NCI-H69 (cell line): ENCODE measurements at regions not wholly inside any gene's neighbourhood (a gene's known extent, or its start where the extent isn't known, plus 50 kb on each side); places are given as distances from the start of the nearest gene placed in this dataset.

ENCODE experiments used
- DNase-seq: peaks from one replicate; lab custom pipeline; 2025; lab: John Stamatoyannopoulos, UW

- no peak for DNase-seq
These were observed 915.7 kb upstream of the PCDH9 start for GRCh38 chr13:68145852-68146251.

- no peak for DNase-seq
These were observed 898.3 kb upstream of the PCDH9 start for GRCh38 chr13:68128297-68128915.

GRCh38 chr13:68125087-68125480 is 894.9 kb upstream of the PCDH9 start:
- DNase-seq: no peak

- no peak for DNase-seq
These were observed 894.4 kb upstream of the PCDH9 start for GRCh38 chr13:68124437-68125086.

- no peak for DNase-seq
These were observed 880.1 kb upstream of the PCDH9 start for GRCh38 chr13:68110178-68110768.

- DNase-seq: no peak
These were observed 877.5 kb upstream of the PCDH9 start for GRCh38 chr13:68107667-68108066.

- DNase-seq: no peak
These were observed 869.5 kb upstream of the PCDH9 start for GRCh38 chr13:68099631-68100030.

- DNase-seq: no peak
These were observed 850.9 kb upstream of the PCDH9 start for GRCh38 chr13:68081061-68081460.

GRCh38 chr13:68078874-68079273 is 848.7 kb upstream of the PCDH9 start:
- no peak for DNase-seq

GRCh38 chr13:68078469-68078868 is 848.3 kb upstream of the PCDH9 start:
- DNase-seq: no peak

- no peak for DNase-seq
These were observed 845.9 kb upstream of the PCDH9 start for GRCh38 chr13:68076046-68076445.

GRCh38 chr13:68066879-68067513 is 836.9 kb upstream of the PCDH9 start:
- no peak for DNase-seq

- no peak for DNase-seq
These were observed 834.0 kb upstream of the PCDH9 start for GRCh38 chr13:68064001-68064770.

- DNase-seq: no peak
These were observed 833.0 kb upstream of the PCDH9 start for GRCh38 chr13:68063181-68063580.

GRCh38 chr13:68057836-68058235 is 827.7 kb upstream of the PCDH9 start:
- DNase-seq: no peak

GRCh38 chr13:68056816-68057710 is 826.9 kb upstream of the PCDH9 start:
- DNase-seq: peak; percentile 49

GRCh38 chr13:68051910-68052309 is 821.8 kb upstream of the PCDH9 start:
- DNase-seq: no peak

- DNase-seq: no peak
These were observed 820.6 kb upstream of the PCDH9 start for GRCh38 chr13:68050761-68051160.

- DNase-seq: no peak
These were observed 818.7 kb upstream of the PCDH9 start for GRCh38 chr13:68048802-68049359.

- DNase-seq: peak; percentile 49
These were observed 817.8 kb upstream of the PCDH9 start for GRCh38 chr13:68047889-68048288.

- DNase-seq: no peak
These were observed 816.8 kb upstream of the PCDH9 start for GRCh38 chr13:68046903-68047302.
